H1 (cell line): ENCODE measurements at regions not wholly inside any gene's neighbourhood (a gene's known extent, or its start where the extent isn't known, plus 50 kb on each side); places are given as distances from the start of the nearest gene placed in this dataset.

Source experiments
- BCL11A ChIP-seq, 2 experiments: IDR thresholded peaks; one replicate each; pipeline ENCODE4 v1.6.1; 2011; ENCODE audit warnings: low read depth in 2 of 2, low read length in 2 of 2, mild to moderate bottlenecking in 2 of 2
- KDM4A ChIP-seq: IDR thresholded peaks from one replicate; pipeline ENCODE4 v1.7.1; 2012; ENCODE audit warnings: low read depth, mild to moderate bottlenecking, moderate library complexity, low read length, inconsistent platforms; ENCODE audit not compliant: severe bottlenecking
- RAD21 ChIP-seq, 2 experiments: IDR thresholded peaks in 1 of 2; conservative IDR thresholded peaks in 1 of 2; 2 replicates each; pipeline ENCODE4 v1.6.1; 2011; ENCODE audit warnings: low read depth in 2 of 2, low read length in 2 of 2, improper control_type of control experiment in 1 of 2, inconsistent platforms in 1 of 2, mild to moderate bottlenecking in 1 of 2, moderate library complexity in 1 of 2
- SP1 ChIP-seq: IDR thresholded peaks from 2 replicates; pipeline ENCODE4 v1.6.1; 2011; ENCODE audit warnings: low read depth, low read length

DNA sequence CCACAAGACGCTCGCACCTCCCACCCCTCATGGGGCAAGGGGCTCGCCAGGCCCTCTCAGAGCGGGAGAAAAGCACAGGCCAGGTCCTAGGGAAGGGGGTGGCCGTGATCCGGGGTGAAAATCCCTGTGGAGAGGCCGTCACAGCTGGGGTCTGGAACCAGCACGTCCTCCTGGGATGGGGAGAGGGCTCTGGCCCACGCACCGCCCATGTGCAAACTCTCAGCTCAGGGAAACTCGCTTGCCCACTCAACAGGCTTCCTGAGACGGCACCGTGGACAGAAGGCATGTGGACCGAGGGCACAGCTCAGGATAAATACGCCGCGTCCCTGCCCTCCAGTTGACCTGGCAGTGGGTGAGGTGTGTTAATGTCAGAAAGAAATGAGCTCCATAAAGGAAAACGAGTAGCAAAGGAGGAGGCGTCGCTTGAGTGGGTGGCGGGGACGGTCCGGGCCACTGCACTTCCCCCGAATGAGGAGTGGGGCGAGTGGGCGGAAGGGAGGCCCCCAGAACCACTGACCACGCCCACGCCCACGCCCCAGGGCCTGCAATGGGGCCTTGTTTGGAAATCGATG is 57.6 kb upstream of the GALNT9 start (continued):
- no peak for TF ChIP-seq KDM4A
- no peak for TF ChIP-seq SP1
- no peak for TF ChIP-seq BCL11A (IDR thresholded peaks at IDR 0.05; ENCODE audit: low read depth in 2 of 2, low read length in 2 of 2)
- no peak for TF ChIP-seq RAD21 (IDR thresholded peaks at IDR 0.05 in 1 of 2, conservative IDR thresholded peaks at IDR 0.05 in 1 of 2; ENCODE audit: low read depth in 2 of 2, low read length in 2 of 2)
- TF ChIP-seq, all 59 proteins: peak for 0
